ENCODE measurements at regions not wholly inside any gene's neighbourhood (a gene's known extent, or its start where the extent isn't known, plus 50 kb on each side); places are given as distances from the start of the nearest gene placed in this dataset.

- no peaks in the 10 kb centered on the region for H3K4me1 ChIP-seq
- H3K36me3 ChIP-seq, result no peaks in the 10 kb centered on the region
- H3K27me3 ChIP-seq, result no peaks in the 10 kb centered on the region
- no peak overlapping the region for H3K4me3 ChIP-seq
- TF ChIP-seq, protein P1, sequence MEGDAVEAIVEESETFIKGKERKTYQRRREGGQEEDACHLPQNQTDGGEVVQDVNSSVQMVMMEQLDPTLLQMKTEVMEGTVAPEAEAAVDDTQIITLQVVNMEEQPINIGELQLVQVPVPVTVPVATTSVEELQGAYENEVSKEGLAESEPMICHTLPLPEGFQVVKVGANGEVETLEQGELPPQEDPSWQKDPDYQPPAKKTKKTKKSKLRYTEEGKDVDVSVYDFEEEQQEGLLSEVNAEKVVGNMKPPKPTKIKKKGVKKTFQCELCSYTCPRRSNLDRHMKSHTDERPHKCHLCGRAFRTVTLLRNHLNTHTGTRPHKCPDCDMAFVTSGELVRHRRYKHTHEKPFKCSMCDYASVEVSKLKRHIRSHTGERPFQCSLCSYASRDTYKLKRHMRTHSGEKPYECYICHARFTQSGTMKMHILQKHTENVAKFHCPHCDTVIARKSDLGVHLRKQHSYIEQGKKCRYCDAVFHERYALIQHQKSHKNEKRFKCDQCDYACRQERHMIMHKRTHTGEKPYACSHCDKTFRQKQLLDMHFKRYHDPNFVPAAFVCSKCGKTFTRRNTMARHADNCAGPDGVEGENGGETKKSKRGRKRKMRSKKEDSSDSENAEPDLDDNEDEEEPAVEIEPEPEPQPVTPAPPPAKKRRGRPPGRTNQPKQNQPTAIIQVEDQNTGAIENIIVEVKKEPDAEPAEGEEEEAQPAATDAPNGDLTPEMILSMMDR (IDR thresholded peaks at IDR 0.05), result no peak
- TF ChIP-seq POLR2A (IDR thresholded peaks at IDR 0.05), result no peak
- no peak overlapping the region for H3K27ac ChIP-seq
- DNase-seq, result no peak
- H3K9me3 ChIP-seq, result no peaks in the 10 kb centered on the region
Observed at GRCh38 chr2:82239176-82239575, 1934.6 kb upstream of the LRRTM1 start.

GRCh38 chr2:82237994-82238662, 1933.6 kb upstream of the LRRTM1 start:
- no peak overlapping the region for H3K4me3 ChIP-seq
- no peak for DNase-seq
- no peak for TF ChIP-seq POLR2A (IDR thresholded peaks at IDR 0.05)
- TF ChIP-seq, protein P1 (IDR thresholded peaks at IDR 0.05), result no peak
- H3K36me3 ChIP-seq, result no peaks in the 10 kb centered on the region
- no peaks in the 10 kb centered on the region for H3K9me3 ChIP-seq
- H3K27ac ChIP-seq, result no peak overlapping the region
- no peaks in the 10 kb centered on the region for H3K4me1 ChIP-seq
- no peaks in the 10 kb centered on the region for H3K27me3 ChIP-seq

GRCh38 chr2:82234283-82234874, 1929.8 kb upstream of the LRRTM1 start:
- no peak for TF ChIP-seq POLR2A (IDR thresholded peaks at IDR 0.05)
- TF ChIP-seq, protein P1 (IDR thresholded peaks at IDR 0.05), result no peak
- H3K27ac ChIP-seq, result no peak overlapping the region
- H3K4me3 ChIP-seq, result no peak overlapping the region
- DNase-seq, result no peak
- no peaks in the 10 kb centered on the region for H3K9me3 ChIP-seq
- no peaks in the 10 kb centered on the region for H3K27me3 ChIP-seq
- no peaks in the 10 kb centered on the region for H3K4me1 ChIP-seq
- no peaks in the 10 kb centered on the region for H3K36me3 ChIP-seq

DNA sequence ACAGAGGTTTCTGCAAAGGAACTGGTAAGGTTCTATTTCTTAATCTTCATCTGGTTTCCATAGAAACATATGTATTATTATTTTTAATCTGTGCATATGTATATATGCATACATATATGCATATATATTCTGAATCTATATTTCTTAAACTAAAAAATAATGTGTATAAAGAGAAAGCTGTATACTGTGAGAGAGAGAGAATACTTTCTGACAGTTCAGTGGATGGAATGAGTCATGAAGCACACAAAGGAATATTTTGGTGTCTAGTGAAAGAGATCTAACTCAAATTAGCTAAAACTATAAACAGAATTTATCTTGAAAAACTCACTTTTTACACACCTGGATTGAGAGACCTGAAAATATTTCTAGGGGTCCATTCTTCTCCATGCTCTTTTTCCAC, 1929.3 kb upstream of the LRRTM1 start:
- Histone ChIP-seq H3K36me3 (no peaks in the 10 kb centered on the region), H3K4me3 (no peak overlapping the region), H3K9me3 (no peaks in the 10 kb centered on the region), H3K4me1 (no peaks in the 10 kb centered on the region), H3K27me3 (no peaks in the 10 kb centered on the region), H3K27ac (no peak overlapping the region)
- TF ChIP-seq, protein P1 (IDR thresholded peaks at IDR 0.05), result no peak
- TF ChIP-seq POLR2A (IDR thresholded peaks at IDR 0.05), result no peak
- DNase-seq, result no peak

- no peak for DNase-seq
- no peaks in the 10 kb centered on the region for H3K9me3 ChIP-seq
- H3K36me3 ChIP-seq, result no peaks in the 10 kb centered on the region
- no peak overlapping the region for H3K27ac ChIP-seq
- no peak overlapping the region for H3K4me3 ChIP-seq
- H3K4me1 ChIP-seq, result no peaks in the 10 kb centered on the region
- no peak for TF ChIP-seq POLR2A (IDR thresholded peaks at IDR 0.05)
- TF ChIP-seq, protein P1 (IDR thresholded peaks at IDR 0.05), result no peak
- H3K27me3 ChIP-seq, result no peaks in the 10 kb centered on the region
Observed at GRCh38 chr2:82230406-82230805, 1925.9 kb upstream of the LRRTM1 start.
